ENCODE measurements at regions not wholly inside any gene's neighbourhood (a gene's known extent, or its start where the extent isn't known, plus 50 kb on each side); places are given as distances from the start of the nearest gene placed in this dataset.

DNA sequence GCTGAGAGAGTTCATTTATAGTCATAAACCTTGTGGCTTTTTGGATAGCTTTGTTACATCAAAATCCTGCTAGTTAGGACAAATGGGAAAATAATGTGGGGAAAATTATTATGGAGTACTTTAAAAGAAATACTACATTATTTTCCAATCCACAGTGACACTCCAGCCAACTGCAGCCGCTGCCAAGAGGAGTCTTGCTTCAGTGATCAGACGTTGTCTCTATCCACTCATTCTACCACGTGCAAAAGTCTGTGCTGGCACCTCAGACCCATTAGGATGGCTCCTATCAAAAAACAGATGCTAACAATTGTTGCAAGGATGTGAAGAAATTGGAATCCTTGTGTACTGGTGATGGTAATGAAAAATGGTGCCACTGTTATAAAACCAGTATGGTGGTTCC, 128.6 kb upstream of the IQSEC1 start:
- TF ChIP-seq CTCF (IDR thresholded peaks at IDR 0.05) = no peak
- H3K9me3 ChIP-seq = no peaks in the 10 kb centered on the region
- H3K36me3 ChIP-seq = no peaks in the 10 kb centered on the region
- 49% methylated on average over 3 of the region's 3 CpGs for WGBS
- no peak overlapping the region for H3K4me3 ChIP-seq
- no peak overlapping the region for H3K27ac ChIP-seq (replicated peaks in 1 of 4)
- H3K4me1 ChIP-seq = peaks cover 0 to 8% (median 3%) of the 10 kb centered on the region in 4 donors
- no peak for DNase-seq (ENCODE audit: extremely low spot score)
- intact Hi-C loops (cut with DNase I) = no loop called here
- peaks cover 0 to 82% (median 7%) of the 10 kb centered on the region in 4 donors for H3K27me3 ChIP-seq

DNA sequence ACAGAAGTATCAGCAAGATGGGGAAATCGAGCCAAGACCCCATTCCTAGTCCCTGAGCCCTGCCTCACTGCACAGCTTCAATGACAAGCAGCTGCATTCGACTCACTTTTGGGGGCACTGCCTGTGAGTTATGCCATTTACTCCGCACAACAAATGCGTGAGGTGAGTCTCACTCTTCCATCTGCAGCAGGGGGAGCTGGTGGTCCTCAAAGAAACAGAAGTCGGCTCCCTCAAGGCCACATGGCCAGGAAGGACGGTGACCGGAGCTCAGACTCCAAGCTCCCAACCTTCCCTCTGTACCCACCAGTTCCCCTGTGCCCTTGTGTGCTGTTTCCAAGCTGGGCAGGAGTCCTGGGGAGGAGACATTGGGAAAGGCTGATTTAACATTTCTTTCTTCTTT, 127.7 kb upstream of the IQSEC1 start:
- intact Hi-C loops (cut with DNase I) = no loop called here
- peaks cover 0 to 8% (median 4%) of the 10 kb centered on the region in 4 donors for H3K4me1 ChIP-seq
- DNase-seq (ENCODE audit: extremely low spot score) = no peak
- H3K27ac ChIP-seq (replicated peaks in 1 of 4) = no peak overlapping the region
- H3K36me3 ChIP-seq = no peaks in the 10 kb centered on the region
- TF ChIP-seq POLR2AphosphoS5 (IDR thresholded peaks at IDR 0.05) (no peak), CTCF (IDR thresholded peaks at IDR 0.05) (no peak), POLR2A (IDR thresholded peaks at IDR 0.05; ENCODE audit: low read depth) (no peak), EP300 (IDR thresholded peaks at IDR 0.05) (no peak)
- WGBS = 36% methylated on average over 6 of the region's 7 CpGs
- H3K4me3 ChIP-seq = no peak overlapping the region
- H3K27me3 ChIP-seq = peaks cover 0 to 82% (median 7%) of the 10 kb centered on the region in 4 donors
- H3K9me3 ChIP-seq = no peaks in the 10 kb centered on the region

DNA sequence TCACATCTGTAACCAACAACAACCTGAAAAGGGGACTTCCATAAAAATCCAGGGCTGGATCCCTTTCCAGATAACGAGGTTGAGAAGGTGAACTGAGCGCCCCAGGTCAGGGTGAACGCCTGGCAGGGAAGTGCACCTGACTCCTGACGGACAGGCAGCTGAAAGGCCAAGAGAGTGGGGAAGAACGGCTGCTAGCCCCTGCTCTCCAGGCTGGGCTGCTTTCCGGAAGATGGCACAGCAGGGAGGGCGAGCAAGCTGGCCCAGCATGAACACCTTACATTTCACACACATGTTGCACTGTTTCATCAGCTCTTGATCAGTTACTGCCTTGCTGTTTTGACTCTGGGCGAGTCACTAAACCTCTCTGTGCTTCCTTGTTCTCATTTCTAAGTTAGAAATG, 127.2 kb upstream of the IQSEC1 start:
- 78% methylated on average over 8 of the region's 8 CpGs for WGBS
- peaks cover 0 to 80% (median 7%) of the 10 kb centered on the region in 4 donors for H3K27me3 ChIP-seq

GRCh38 chr3:13199899-13200451, 126.7 kb upstream of the IQSEC1 start:
- Histone ChIP-seq H3K9me3 (no peaks in the 10 kb centered on the region), H3K27me3 (peaks cover 0 to 75% (median 7%) of the 10 kb centered on the region in 4 donors), H3K27ac (replicated peaks in 1 of 4) (no peak overlapping the region), H3K36me3 (no peaks in the 10 kb centered on the region), H3K4me3 (no peak overlapping the region), H3K4me1 (peaks cover 0 to 8% (median 4%) of the 10 kb centered on the region in 4 donors)
- WGBS = 88% methylated on average over 13 of the region's 13 CpGs
- no peak for DNase-seq (ENCODE audit: extremely low spot score)
- TF ChIP-seq POLR2AphosphoS5 (IDR thresholded peaks at IDR 0.05) = no peak
- no peak for TF ChIP-seq POLR2A (IDR thresholded peaks at IDR 0.05; ENCODE audit: low read depth)
- TF ChIP-seq EP300 (IDR thresholded peaks at IDR 0.05) = no peak
- no peak for TF ChIP-seq CTCF (IDR thresholded peaks at IDR 0.05)
- intact Hi-C loops (cut with DNase I) = no loop called here

More for the DNA sequence above, 127.2 kb upstream of the IQSEC1 start:
- no peak overlapping the region for H3K4me3 ChIP-seq
- no peaks in the 10 kb centered on the region for H3K36me3 ChIP-seq
- intact Hi-C loops (cut with DNase I) = no loop called here
- peaks cover 0 to 8% (median 4%) of the 10 kb centered on the region in 4 donors for H3K4me1 ChIP-seq
- TF ChIP-seq EP300 (IDR thresholded peaks at IDR 0.05) (no peak), POLR2AphosphoS5 (IDR thresholded peaks at IDR 0.05) (no peak)
- no peak overlapping the region for H3K27ac ChIP-seq (replicated peaks in 1 of 4)
- H3K9me3 ChIP-seq = no peaks in the 10 kb centered on the region
- no peak for DNase-seq (ENCODE audit: extremely low spot score)

GRCh38 chr3:13199006-13199776, 126.0 kb upstream of the IQSEC1 start:
- no peaks in the 10 kb centered on the region for H3K36me3 ChIP-seq
- H3K27ac ChIP-seq (replicated peaks in 1 of 4) = no peak overlapping the region
- H3K27me3 ChIP-seq = peaks cover 0 to 75% (median 3%) of the 10 kb centered on the region in 4 donors
- no peak for DNase-seq (ENCODE audit: extremely low spot score)
- WGBS = 89% methylated on average over 16 of the region's 25 CpGs
- TF ChIP-seq POLR2A (IDR thresholded peaks at IDR 0.05; ENCODE audit: low read depth) (no peak), CTCF (IDR thresholded peaks at IDR 0.05) (no peak), POLR2AphosphoS5 (IDR thresholded peaks at IDR 0.05) (no peak), EP300 (IDR thresholded peaks at IDR 0.05) (no peak)
- peaks cover 0 to 5% (median 2%) of the 10 kb centered on the region in 4 donors for H3K4me1 ChIP-seq
- intact Hi-C loops (cut with DNase I) = no loop called here
- no peak overlapping the region for H3K4me3 ChIP-seq
- H3K9me3 ChIP-seq = no peaks in the 10 kb centered on the region
